COR-L47 (cell line): ENCODE measurements at regions not wholly inside any gene's neighbourhood (a gene's known extent, or its start where the extent isn't known, plus 50 kb on each side); places are given as distances from the start of the nearest gene placed in this dataset.
"Not testable (repeated sequence)": the region's sequence is repeated elsewhere in the genome, so short reads cannot be mapped to it uniquely, and the experiment has no call there.

Experiments used
- DNase-seq: peaks from one replicate; lab custom pipeline; 2025; lab: John Stamatoyannopoulos, UW

DNA sequence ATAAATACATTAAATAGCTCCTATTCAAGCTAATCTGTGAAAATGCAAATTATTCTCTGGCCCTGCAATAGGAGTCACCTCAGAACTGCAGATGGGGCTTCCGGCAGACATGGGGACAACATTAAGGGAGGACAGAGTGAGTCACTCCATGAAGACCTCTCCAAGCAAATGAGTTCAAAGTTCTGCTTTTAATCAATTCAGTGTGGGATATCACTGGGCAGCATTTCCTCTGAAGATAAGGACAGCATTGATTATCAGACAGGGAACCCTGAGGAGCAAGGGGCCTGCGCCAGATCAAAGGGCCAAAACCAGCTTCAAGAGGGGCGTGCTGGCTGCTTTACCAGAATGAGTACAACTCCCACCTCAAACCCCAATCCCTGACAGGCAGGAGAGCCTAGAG lies 356.9 kb upstream of the KLHL29 start:
- no peak for DNase-seq

GRCh38 chr2:23029111-23029510 lies 355.9 kb upstream of the KLHL29 start:
- no peak for DNase-seq

DNA sequence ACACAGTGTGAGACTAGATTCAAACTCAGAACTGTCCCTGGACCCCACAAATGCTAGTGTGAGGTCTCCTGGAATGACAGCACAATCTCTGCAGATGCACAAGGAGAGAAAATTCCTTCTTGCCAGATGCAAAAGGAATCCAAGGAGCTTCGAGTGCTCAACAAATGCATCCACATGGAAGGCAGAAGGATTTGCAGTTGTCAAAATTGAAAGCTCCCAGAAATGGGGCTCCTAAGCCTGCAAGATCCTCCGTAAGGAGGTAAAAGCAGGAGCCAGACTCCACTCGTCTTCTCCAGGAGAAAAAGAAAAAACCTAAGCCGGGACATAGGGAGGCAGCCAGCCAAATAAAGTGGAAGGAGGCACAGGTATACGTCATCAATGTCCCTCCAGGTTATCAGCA lies 355.0 kb upstream of the KLHL29 start:
- DNase-seq: no peak

GRCh38 chr2:23034996-23035395 lies 350.0 kb upstream of the KLHL29 start:
- DNase-seq: no peak

DNA sequence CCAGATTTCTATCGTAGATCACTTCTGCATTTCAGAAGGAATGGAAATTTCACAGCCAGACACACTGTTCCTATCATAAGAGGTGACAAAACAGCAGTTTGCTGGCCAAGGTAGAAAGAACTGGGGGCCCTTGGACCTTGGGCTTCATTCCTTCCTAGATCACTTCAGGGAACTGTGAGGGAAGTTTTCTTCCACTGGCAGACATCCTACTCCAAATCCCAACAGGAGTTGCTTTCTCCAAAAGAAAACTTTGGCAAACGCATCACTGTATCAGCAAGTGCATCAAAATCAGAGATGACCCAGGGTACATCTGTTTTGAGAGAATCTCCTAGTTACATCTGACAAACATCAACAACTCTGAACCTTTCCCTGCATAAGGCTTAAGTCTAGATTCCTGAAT lies 348.4 kb upstream of the KLHL29 start:
- DNase-seq: no peak

DNA sequence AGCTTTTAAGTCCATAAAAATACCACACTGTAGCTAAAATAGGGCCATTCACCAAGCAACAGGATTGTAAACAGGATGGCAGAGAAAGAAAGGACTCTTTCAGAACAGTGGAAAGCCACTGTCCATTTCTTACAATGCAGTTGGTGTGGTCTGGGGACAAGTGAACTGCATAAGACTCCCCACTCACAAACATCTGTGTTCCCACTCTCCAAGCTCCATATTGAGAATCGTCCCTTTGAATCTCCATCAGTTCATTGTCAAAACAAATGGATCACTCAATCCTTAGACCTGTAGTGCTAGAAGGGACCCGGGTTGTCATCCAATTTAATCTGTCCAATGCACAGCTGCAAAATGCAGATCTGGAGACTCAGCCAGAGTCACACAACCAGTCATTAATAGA lies 347.4 kb upstream of the KLHL29 start:
- no peak for DNase-seq

GRCh38 chr2:23041443-23041842 lies 343.5 kb upstream of the KLHL29 start:
- DNase-seq: no peak

DNA sequence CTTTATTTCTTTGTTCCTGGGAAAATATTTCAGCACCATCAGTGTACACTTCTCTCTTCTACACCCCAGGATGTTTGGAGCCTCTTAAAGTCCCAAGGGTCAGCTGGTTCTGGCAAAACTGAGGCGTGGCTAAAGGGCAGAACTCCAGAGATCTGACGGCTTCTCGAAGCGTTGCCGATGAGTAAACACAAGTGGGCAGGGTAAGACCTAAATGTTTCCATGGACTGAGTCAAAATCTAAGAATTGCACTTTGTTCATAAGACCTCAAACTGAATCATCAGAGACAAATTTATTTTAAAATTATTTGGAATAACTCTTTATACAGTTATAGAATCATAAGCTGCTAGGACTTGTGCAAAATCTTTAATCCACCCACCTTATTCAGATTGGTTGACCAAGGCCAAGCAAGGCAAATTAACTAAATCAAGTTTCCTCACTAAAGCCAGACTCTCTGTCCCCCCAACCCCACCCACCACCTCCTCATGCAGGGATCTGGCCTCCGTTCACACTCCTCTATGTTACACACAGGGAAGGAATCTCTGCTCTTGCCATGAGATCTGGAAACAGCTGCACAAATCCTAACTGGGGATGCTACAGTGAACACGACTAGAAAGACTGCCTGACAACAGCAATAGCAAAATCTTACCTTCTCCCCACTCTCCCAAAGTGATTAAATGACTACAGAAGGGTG lies 342.6 kb upstream of the KLHL29 start:
- DNase-seq: no peak

GRCh38 chr2:23050388-23050787 lies 334.6 kb upstream of the KLHL29 start:
- DNase-seq: no peak

DNA sequence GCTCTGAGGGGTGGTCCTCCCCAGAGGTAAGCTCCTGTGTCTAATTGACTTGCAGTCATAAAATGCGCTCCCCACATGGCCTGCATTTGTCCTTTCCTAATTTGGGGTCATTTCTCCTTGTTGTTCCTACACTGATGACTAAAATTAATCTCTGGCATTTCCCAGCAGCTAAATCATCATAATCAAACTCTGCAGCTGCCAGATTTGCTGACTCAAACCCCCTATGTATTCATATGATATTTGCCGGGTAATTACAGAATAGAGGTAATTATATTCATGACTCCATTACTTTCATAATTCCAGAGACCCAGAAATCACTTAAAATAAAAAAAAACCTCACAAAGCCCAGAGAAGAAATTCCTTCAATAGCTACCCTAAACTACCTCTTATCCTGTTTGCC lies 331.4 kb upstream of the KLHL29 start:
- DNase-seq: peak; percentile 14

DNA sequence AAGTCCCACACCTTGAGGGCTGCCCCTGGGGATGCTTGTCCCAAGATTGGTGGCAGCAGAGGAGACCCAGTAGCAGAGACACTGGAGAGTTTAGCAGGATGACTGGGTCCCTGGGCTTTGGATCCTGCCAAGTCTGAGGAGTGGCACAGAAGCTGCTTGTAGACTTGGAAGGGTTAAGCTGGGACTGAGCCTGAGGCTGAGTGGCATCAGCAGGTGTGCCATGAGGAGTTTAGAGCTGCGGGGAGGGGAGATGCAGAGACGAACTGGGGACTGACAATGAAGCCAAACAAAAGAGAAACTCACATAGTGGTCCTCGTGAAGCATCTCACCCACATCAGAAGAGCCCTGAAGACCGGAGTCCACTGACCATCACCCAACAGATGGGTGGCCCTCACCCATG lies 329.7 kb upstream of the KLHL29 start:
- no peak for DNase-seq

- not testable (repeated sequence) for DNase-seq
These were observed 328.1 kb upstream of the KLHL29 start for GRCh38 chr2:23056846-23057245.

DNA sequence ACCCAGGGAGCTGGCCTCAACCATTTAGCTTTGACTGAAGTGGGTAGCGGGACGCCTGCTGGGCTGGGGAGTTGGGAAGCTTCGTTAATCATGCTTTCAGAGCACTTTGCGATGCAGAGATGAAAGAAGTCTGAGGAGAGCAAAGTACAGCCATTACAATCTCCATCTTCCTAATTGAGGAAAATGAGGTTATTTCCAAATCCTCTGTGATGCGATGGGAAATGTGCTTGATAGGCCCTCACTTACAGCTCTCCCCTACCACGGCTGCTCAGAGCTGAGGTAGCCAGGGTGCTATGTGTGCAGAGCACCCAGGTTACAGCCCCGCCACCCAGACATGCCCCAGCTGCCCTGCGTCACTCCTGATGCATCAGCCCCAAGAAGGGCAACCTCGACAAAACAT lies 326.5 kb upstream of the KLHL29 start:
- no peak for DNase-seq

GRCh38 chr2:23065210-23065609 lies 319.8 kb upstream of the KLHL29 start:
- no peak for DNase-seq

DNA sequence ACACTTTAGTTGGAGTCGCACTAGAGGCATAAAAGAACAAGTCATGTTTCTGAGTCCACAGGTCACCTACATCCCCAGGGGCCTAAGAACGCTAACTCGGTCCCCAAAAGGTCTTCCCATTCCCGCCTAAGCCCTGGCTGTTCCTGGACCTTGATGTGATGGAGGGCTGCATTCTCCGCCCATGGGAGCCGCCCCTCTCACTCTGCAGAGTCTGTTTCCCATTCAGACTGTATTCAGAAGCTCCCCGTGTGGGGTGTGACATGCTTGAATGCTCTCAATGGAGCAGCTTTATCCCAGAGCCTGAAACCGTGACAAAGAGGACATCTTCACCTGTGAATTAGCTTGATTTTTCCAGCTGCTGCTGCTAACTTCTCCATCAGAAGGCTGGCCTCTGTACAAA lies 319.0 kb upstream of the KLHL29 start:
- no peak for DNase-seq

- DNase-seq: no peak
These were observed 318.3 kb upstream of the KLHL29 start for GRCh38 chr2:23066686-23067085.

- no peak for DNase-seq
These were observed 315.8 kb upstream of the KLHL29 start for GRCh38 chr2:23069156-23069555.

DNA sequence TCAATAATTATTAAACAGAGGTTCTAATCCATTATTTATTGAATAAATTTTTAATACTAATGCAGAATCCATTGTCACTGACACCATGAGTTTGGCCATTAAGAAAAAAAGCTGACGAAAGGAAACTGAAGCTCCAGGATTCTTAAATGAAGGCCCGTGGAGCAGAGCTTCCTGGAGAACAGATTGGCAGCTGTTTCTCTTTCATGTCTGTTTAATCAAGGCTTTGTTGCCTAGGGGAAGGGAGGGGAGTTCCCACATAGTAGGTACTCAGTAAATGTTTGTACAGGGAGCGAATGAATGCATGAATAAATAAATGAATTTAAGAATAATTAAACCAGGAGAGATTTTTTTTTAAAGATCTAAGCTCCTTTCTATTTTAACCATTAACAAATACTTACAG lies 315.1 kb upstream of the KLHL29 start:
- DNase-seq: peak; percentile 2

DNA sequence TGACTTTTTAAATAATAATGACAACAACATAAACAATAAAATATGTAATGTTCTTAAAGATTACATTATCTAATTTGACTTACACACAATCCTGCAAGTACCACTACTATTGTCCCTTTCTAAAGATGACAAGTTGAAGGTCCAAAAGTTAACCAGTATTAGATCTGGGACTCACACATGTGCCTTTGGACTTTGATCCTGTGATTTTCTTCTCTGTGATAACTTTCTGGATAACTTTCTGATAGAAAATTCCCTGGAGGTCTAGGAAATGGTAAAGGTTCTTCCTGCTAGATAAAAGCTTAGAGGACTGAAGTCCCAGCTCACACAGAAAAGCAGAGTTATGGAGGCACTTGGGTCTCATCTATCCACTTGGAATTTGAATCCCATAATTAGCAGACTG lies 311.9 kb upstream of the KLHL29 start:
- DNase-seq: no peak

GRCh38 chr2:23073671-23074070 lies 311.3 kb upstream of the KLHL29 start:
- peak; percentile 4 for DNase-seq

DNA sequence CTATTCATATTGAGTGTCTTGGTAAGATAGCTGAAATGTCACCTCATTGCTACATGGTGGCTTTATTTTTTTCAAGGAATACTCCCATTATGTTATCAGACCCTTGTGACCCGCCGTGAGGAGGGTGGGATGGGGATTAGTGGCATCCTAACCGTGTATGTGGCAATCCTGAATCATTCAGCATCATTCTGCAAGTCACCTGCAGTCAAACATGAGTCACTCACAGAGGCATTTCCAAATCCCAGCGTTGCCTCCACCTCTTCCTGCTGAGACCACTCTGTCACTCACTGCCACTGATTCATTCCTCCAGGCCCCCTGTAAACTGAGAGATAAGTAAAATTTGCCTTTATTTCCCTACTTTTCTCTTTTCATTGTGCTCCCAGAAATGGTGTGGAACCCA lies 307.4 kb upstream of the KLHL29 start:
- no peak for DNase-seq

DNA sequence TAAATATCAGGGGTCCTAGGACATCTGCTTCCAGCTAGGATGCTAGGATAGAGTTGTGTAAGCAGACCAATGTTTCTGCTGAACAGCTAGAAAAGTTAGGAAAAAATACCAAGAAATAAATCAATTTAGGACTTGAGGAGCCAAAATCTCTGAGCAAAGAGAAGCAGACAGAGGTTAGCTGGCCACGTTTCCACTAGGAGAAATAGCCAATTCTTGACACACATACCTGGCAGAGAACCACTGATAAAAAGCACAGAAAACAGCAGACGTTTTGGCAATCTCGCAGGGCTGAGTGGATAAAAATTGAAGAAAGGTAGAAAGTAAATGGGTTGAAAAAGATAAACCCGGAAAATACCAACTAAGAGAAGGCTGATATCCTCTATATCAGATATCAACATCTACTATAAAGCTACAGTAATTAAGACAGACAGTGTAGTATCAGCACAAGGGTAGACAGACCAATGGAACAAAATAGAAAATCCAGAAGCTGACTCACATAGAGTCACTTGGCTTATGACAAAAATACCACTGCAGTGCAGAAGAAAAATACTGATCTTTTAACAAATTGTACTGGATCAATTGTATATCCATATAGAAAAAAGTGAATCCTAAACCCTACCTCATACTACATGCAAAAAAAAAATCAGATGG lies 306.1 kb upstream of the KLHL29 start:
- no peak for DNase-seq

GRCh38 chr2:23083966-23084365 lies 301.0 kb upstream of the KLHL29 start:
- DNase-seq: peak; percentile 53

GRCh38 chr2:23091019-23091418 lies 294.0 kb upstream of the KLHL29 start:
- no peak for DNase-seq
